GM18505 (cell line): ENCODE measurements at regions not wholly inside any gene's neighbourhood (a gene's known extent, or its start where the extent isn't known, plus 50 kb on each side); places are given as distances from the start of the nearest gene placed in this dataset.
A peak's percentile ranks its signal among the peaks of the same experiment; 100 is the strongest.
"Not testable (repeated sequence)": the region's sequence is repeated elsewhere in the genome, so short reads cannot be mapped to it uniquely, and the experiment has no call there.

Experiments used
- ATAC-seq: cut with Tn5 transposase; IDR thresholded peaks from one replicate; pipeline ENCODE4 v1.9.1; 2021; ENCODE audit not compliant: unreplicated experiment
- POLR2A ChIP-seq: IDR thresholded peaks from 4 replicates; pipeline ENCODE4 v1.6.1; 2011; ENCODE audit warnings: borderline replicate concordance; ENCODE audit not compliant: insufficient read depth, insufficient read length; ENCODE audit errors: extremely low read depth

- no peak for ATAC-seq
- TF ChIP-seq POLR2A = no peak
Measured at GRCh38 chr17:71446645-71447437, 674.0 kb upstream of the SOX9 start.

- no peak for TF ChIP-seq POLR2A
- no peak for ATAC-seq
Measured at GRCh38 chr17:71447644-71448043, 673.2 kb upstream of the SOX9 start.

- not testable (repeated sequence) for ATAC-seq
Measured at GRCh38 chr17:71450657-71451056, 670.2 kb upstream of the SOX9 start.

- no peak for TF ChIP-seq POLR2A
Measured at GRCh38 chr17:71453876-71454422, 666.9 kb upstream of the SOX9 start.

GRCh38 chr17:71455219-71455618 is 665.6 kb upstream of the SOX9 start:
- TF ChIP-seq POLR2A = no peak
- no peak for ATAC-seq

More at GRCh38 chr17:71453876-71454422, 666.9 kb upstream of the SOX9 start:
- no peak for ATAC-seq

GRCh38 chr17:71458322-71458721 is 662.5 kb upstream of the SOX9 start:
- no peak for TF ChIP-seq POLR2A
- ATAC-seq = no peak

GRCh38 chr17:71460943-71461342 is 659.9 kb upstream of the SOX9 start:
- ATAC-seq = no peak
- TF ChIP-seq POLR2A = no peak

- no peak for ATAC-seq
- no peak for TF ChIP-seq POLR2A
Measured at GRCh38 chr17:71461498-71462169, 659.2 kb upstream of the SOX9 start.

- TF ChIP-seq POLR2A = no peak
- no peak for ATAC-seq
Measured at GRCh38 chr17:71464241-71464640, 656.6 kb upstream of the SOX9 start.

GRCh38 chr17:71464751-71465150 is 656.1 kb upstream of the SOX9 start:
- no peak for TF ChIP-seq POLR2A
- no peak for ATAC-seq

GRCh38 chr17:71467719-71468118 is 653.1 kb upstream of the SOX9 start:
- no peak for TF ChIP-seq POLR2A
- ATAC-seq = no peak

- ATAC-seq = no peak
- no peak for TF ChIP-seq POLR2A
Measured at GRCh38 chr17:71470062-71470461, 650.8 kb upstream of the SOX9 start.

- peak; percentile 61 for ATAC-seq
- TF ChIP-seq POLR2A = no peak
Measured at GRCh38 chr17:71472809-71473789, 647.7 kb upstream of the SOX9 start.

GRCh38 chr17:71477356-71477755 is 643.5 kb upstream of the SOX9 start:
- TF ChIP-seq POLR2A = no peak

GRCh38 chr17:71480099-71480498 is 640.7 kb upstream of the SOX9 start:
- no peak for TF ChIP-seq POLR2A
- no peak for ATAC-seq

More at GRCh38 chr17:71477356-71477755, 643.5 kb upstream of the SOX9 start:
- ATAC-seq = no peak
